Activated CD4-positive, alpha-beta T cell treated with anti-CD3 and anti-CD28 coated beads, Interleukin-2, amount 50 U/mL, for 24 hours (primary cell): ENCODE measurements at regions not wholly inside any gene's neighbourhood (a gene's known extent, or its start where the extent isn't known, plus 50 kb on each side); places are given as distances from the start of the nearest gene placed in this dataset.
"Not testable (repeated sequence)": the region's sequence is repeated elsewhere in the genome, so short reads cannot be mapped to it uniquely, and the experiment has no call there.

Experiments used
- DNase-seq, 2 donors: peaks; one replicate each; pipeline ENCODE4 v3.0.0-alpha.2; 2020; ENCODE audit warnings: low read depth in 1 of 2, low spot score in 1 of 2

- DNase-seq = no peak
Observed at GRCh38 chr5:37921452-37921851, 81.6 kb upstream of the GDNF start.

GRCh38 chr5:37918424-37918823 lies 78.6 kb upstream of the GDNF start:
- DNase-seq = no peak

GRCh38 chr5:37916525-37916924 lies 76.7 kb upstream of the GDNF start:
- no peak for DNase-seq

GRCh38 chr5:37915097-37915736 lies 75.4 kb upstream of the GDNF start:
- DNase-seq = no peak

- DNase-seq = not testable (repeated sequence)
Observed at GRCh38 chr5:37909610-37910266, 69.9 kb upstream of the GDNF start.

GRCh38 chr5:37906416-37906815 lies 66.6 kb upstream of the GDNF start:
- no peak for DNase-seq

- DNase-seq = no peak
Observed at GRCh38 chr5:37905230-37905629, 65.4 kb upstream of the GDNF start.

- no peak for DNase-seq
Observed at GRCh38 chr5:37902323-37902722, 62.5 kb upstream of the GDNF start.

GRCh38 chr5:37900692-37901091 lies 60.9 kb upstream of the GDNF start:
- DNase-seq = no peak

GRCh38 chr5:37899037-37899436 lies 59.2 kb upstream of the GDNF start:
- no peak for DNase-seq

GRCh38 chr5:37896159-37896558 lies 56.3 kb upstream of the GDNF start:
- DNase-seq = no peak

GRCh38 chr5:37893434-37894134 lies 53.7 kb upstream of the GDNF start:
- DNase-seq = no peak

- DNase-seq = no peak
Observed at GRCh38 chr5:37892586-37892985, 52.7 kb upstream of the GDNF start.

GRCh38 chr5:37891832-37892231 lies 52.0 kb upstream of the GDNF start:
- no peak for DNase-seq

GRCh38 chr5:37889612-37890317 lies 49.9 kb upstream of the GDNF start:
- DNase-seq = no peak
